Keratinocyte (primary cell): ENCODE measurements at regions not wholly inside any gene's neighbourhood (a gene's known extent, or its start where the extent isn't known, plus 50 kb on each side); places are given as distances from the start of the nearest gene placed in this dataset.

ENCODE experiments used
- DNase-seq: peaks from one replicate; pipeline ENCODE4 v3.0.0-alpha.2; 2011; ENCODE audit warnings: low read depth, missing footprints, low spot score
- FAIRE-seq: peaks from 2 replicates; lab custom pipeline; 2011; peaks lifted over from hg19 to GRCh38; lab: Jason Lieb, UNC
- H2AFZ ChIP-seq: 2 replicates; pipeline ENCODE4 v1.6.0; 2012; ENCODE audit warnings: low read length, control low read depth, inconsistent platforms; ENCODE audit not compliant: control insufficient read depth
- H3K27ac ChIP-seq: 2 replicates; pipeline ENCODE4 v1.5.1; 2011; ENCODE audit warnings: low read length; ENCODE audit not compliant: control insufficient read depth, insufficient read depth
- H3K27me3 ChIP-seq: 3 replicates; pipeline ENCODE4 v1.6.0; 2011; ENCODE audit warnings: low read length; ENCODE audit not compliant: control insufficient read depth, insufficient read depth; ENCODE audit errors: extremely low read depth
- H3K36me3 ChIP-seq, 2 experiments: 2 replicates in 1 of 2; 3 replicates in 1 of 2; pipeline ENCODE4 v1.5.1; 2011; ENCODE audit warnings: low read length in 2 of 2, mild to moderate bottlenecking in 1 of 2; ENCODE audit not compliant: control insufficient read depth in 2 of 2, insufficient read depth in 2 of 2; ENCODE audit errors: extremely low read depth in 1 of 2
- H3K4me1 ChIP-seq: 3 replicates; pipeline ENCODE4 v1.5.1; 2011; ENCODE audit warnings: low read length; ENCODE audit not compliant: control insufficient read depth, insufficient read depth; ENCODE audit errors: extremely low read depth
- H3K4me2 ChIP-seq: 3 replicates; pipeline ENCODE4 v1.6.0; 2011; ENCODE audit warnings: low read depth, low read length; ENCODE audit not compliant: control insufficient read depth, insufficient read depth; ENCODE audit errors: extremely low read depth
- H3K4me3 ChIP-seq, 3 experiments: fragments of 200-600 bp in 1 of 3; sonication (generic) in 1 of 3; 2 replicates in 2 of 3; 3 replicates in 1 of 3; pipeline ENCODE4 v1.5.1; 2011 to 2016; ENCODE audit warnings: low read length in 3 of 3, mild to moderate bottlenecking in 3 of 3, control low read depth in 2 of 3, inconsistent platforms in 1 of 3, low read depth in 1 of 3, mixed read lengths in 1 of 3, mixed run types in 1 of 3, moderate library complexity in 1 of 3; ENCODE audit not compliant: control insufficient read depth in 2 of 3, insufficient read depth in 2 of 3; ENCODE audit errors: extremely low read depth in 1 of 3
- H3K79me2 ChIP-seq: 2 replicates; pipeline ENCODE4 v1.6.0; 2012; ENCODE audit warnings: low read length; ENCODE audit not compliant: control insufficient read depth, insufficient read depth
- H3K9ac ChIP-seq: 3 replicates; pipeline ENCODE4 v1.6.0; 2011; ENCODE audit warnings: low read length; ENCODE audit not compliant: control insufficient read depth, insufficient read depth; ENCODE audit errors: extremely low read depth
- H3K9me1 ChIP-seq: 3 replicates; pipeline ENCODE4 v1.6.0; 2011; ENCODE audit warnings: low read length; ENCODE audit not compliant: control insufficient read depth, insufficient read depth; ENCODE audit errors: extremely low read depth
- H3K9me3 ChIP-seq: 2 replicates; pipeline ENCODE4 v1.5.1; 2012; ENCODE audit warnings: low read depth, low read length; ENCODE audit not compliant: control insufficient read depth
- H4K20me1 ChIP-seq: 3 replicates; pipeline ENCODE4 v1.6.0; 2011; ENCODE audit warnings: low read length; ENCODE audit not compliant: control insufficient read depth, insufficient read depth; ENCODE audit errors: extremely low read depth
- EZH2 ChIP-seq: IDR thresholded peaks from one replicate; pipeline ENCODE4 v1.6.1; 2012; ENCODE audit warnings: inconsistent platforms, mild to moderate bottlenecking, low read length, moderate library complexity
- dilution Hi-C: fragments of 300-500 bp; cut with MboI; formaldehyde crosslinking; loops from one replicate; pipeline ENCODE4 v1.7.0; 2020; ENCODE audit warnings: low sequenced_read_pairs; ENCODE audit not compliant: extremely low pct_ligation_motif_present
- TF ChIP-seq, protein P1 (sequence below), 3 experiments: IDR thresholded peaks in 1 of 3; conservative IDR thresholded peaks in 1 of 3; optimal IDR thresholded peaks in 1 of 3; 2 replicates in 2 of 3; 3 replicates in 1 of 3; pipeline versions ENCODE3 to v1.5.1; 2011; ENCODE audit warnings: low read length in 3 of 3, mild to moderate bottlenecking in 3 of 3, moderate library complexity in 2 of 3, control low read depth in 1 of 3, inconsistent platforms in 1 of 3; ENCODE audit not compliant: insufficient read depth in 2 of 3; ENCODE audit errors: extremely low read depth in 1 of 3

DNA sequence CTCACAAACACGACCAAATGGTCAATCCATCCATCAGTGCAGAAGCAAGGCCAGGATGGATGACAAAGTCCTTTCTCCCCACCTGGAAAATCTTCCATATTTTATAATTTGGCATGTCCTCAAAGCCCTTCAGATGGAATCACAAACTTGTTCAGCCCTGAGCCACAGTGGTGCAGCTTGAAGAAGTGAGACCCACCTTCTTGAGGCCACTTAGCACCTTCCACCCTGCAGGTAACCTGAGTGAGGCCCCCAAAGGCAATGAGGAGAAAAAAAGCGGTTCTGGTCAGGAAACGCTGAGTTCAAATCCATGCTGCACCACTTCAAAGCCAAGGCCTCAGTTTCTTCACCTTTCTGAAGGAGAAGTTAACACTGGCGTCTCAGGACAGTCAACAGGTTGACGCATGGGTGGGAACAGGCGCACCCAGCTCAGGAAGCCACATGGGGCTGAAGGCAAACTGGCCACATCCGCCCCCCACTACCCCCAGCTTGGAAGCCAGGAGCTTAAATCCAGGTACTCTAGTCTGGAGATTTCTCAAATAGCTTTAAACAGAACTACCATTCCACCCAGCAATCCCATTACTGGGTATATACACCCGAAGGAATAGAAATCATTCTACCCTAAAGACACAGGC is 320.4 kb downstream of the BCL11B start:
- TF ChIP-seq EZH2: no peak
- TF ChIP-seq, protein P1, sequence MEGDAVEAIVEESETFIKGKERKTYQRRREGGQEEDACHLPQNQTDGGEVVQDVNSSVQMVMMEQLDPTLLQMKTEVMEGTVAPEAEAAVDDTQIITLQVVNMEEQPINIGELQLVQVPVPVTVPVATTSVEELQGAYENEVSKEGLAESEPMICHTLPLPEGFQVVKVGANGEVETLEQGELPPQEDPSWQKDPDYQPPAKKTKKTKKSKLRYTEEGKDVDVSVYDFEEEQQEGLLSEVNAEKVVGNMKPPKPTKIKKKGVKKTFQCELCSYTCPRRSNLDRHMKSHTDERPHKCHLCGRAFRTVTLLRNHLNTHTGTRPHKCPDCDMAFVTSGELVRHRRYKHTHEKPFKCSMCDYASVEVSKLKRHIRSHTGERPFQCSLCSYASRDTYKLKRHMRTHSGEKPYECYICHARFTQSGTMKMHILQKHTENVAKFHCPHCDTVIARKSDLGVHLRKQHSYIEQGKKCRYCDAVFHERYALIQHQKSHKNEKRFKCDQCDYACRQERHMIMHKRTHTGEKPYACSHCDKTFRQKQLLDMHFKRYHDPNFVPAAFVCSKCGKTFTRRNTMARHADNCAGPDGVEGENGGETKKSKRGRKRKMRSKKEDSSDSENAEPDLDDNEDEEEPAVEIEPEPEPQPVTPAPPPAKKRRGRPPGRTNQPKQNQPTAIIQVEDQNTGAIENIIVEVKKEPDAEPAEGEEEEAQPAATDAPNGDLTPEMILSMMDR (optimal IDR thresholded peaks at IDR 0.05 in 1 of 3, IDR thresholded peaks at IDR 0.05 in 1 of 3, conservative IDR thresholded peaks at IDR 0.05 in 1 of 3; ENCODE audit: extremely low read depth in 1 of 3, insufficient read depth in 2 of 3, low read length in 3 of 3): no peak
- Histone ChIP-seq H3K27ac (no peak overlapping the region), H3K27me3 (peaks cover 4% of the 10 kb centered on the region), H3K9me3 (no peaks in the 10 kb centered on the region), H3K4me3 (no peak overlapping the region), H3K9ac (no peak overlapping the region), H3K79me2 (no peaks in the 10 kb centered on the region), H3K9me1 (no peaks in the 10 kb centered on the region), H3K4me2 (no peak overlapping the region), H3K4me1 (peaks cover 18% of the 10 kb centered on the region), H2AFZ (no peak overlapping the region), H3K36me3 (no peaks in the 10 kb centered on the region), H4K20me1 (no peaks in the 10 kb centered on the region)
- FAIRE-seq (no peak), DNase-seq (no peak)
- dilution Hi-C loops: no loop called here

- H3K9ac ChIP-seq: no peak overlapping the region
- peaks cover 4% of the 10 kb centered on the region for H3K27me3 ChIP-seq
- H3K4me3 ChIP-seq: no peak overlapping the region
- no peak overlapping the region for H2AFZ ChIP-seq
- H3K36me3 ChIP-seq: no peaks in the 10 kb centered on the region
- dilution Hi-C loops: no loop called here
- H3K9me3 ChIP-seq: no peaks in the 10 kb centered on the region
- H3K4me2 ChIP-seq: no peak overlapping the region
- H3K79me2 ChIP-seq: no peaks in the 10 kb centered on the region
- no peak for TF ChIP-seq EZH2
- TF ChIP-seq, protein P1 (optimal IDR thresholded peaks at IDR 0.05 in 1 of 3, IDR thresholded peaks at IDR 0.05 in 1 of 3, conservative IDR thresholded peaks at IDR 0.05 in 1 of 3; ENCODE audit: extremely low read depth in 1 of 3, insufficient read depth in 2 of 3, low read length in 3 of 3): no peak
- FAIRE-seq (peak; percentile 95), DNase-seq (no peak)
- peaks cover 2% of the 10 kb centered on the region for H3K9me1 ChIP-seq
- no peak overlapping the region for H3K27ac ChIP-seq
- peaks cover 27% of the 10 kb centered on the region for H3K4me1 ChIP-seq
- H4K20me1 ChIP-seq: no peaks in the 10 kb centered on the region
These were observed 319.2 kb downstream of the BCL11B start for GRCh38 chr14:98952593-98953350.
